Activated CD4-positive, CD25-positive, alpha-beta regulatory T cell treated with anti-CD3 and anti-CD28 coated beads, Interleukin-2, amount 50 U/mL, for 72 hours (primary cell): ENCODE measurements at regions not wholly inside any gene's neighbourhood (a gene's known extent, or its start where the extent isn't known, plus 50 kb on each side); places are given as distances from the start of the nearest gene placed in this dataset.
"Not testable (repeated sequence)": the region's sequence is repeated elsewhere in the genome, so short reads cannot be mapped to it uniquely, and the experiment has no call there.

ENCODE experiments used
- DNase-seq: peaks from one replicate; pipeline ENCODE4 v3.0.0; 2021

GRCh38 chr14:71405676-71406075 lies 498.4 kb downstream of the PCNX1 start:
- DNase-seq = no peak

DNA sequence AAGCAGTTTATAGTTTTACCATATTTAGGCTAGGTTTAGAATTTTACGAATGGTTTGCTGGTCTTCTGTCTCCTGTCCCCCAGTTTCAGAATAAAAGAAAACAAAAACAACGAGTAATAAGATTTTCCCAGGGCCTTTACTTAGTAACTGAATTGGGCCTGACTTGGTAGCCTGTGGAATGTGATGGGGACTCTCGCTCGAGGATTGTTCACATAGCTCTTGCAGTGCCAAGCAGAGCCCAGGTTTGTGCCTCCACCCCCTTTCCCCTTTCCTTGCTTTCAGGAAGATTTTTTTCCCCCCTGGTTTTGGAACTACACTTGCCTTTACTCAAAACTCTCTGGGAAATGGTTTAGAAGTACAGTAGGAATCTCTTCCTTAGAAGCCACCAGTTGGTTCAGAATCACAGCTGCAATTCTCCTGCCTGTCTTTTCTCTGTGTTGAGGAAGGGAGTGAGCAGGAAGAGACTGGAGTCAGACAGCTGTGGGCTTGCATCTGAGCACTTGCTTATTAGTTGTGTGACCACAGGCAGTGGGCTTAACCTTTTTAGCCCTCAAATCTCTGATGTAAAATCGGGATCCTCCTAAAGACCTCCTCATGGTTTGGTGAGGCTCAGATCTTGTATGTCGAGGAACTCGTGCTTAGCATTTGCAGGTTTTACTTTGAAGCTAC lies 501.2 kb downstream of the PCNX1 start:
- DNase-seq = no peak

- no peak for DNase-seq
Observed at GRCh38 chr14:71410578-71411284, 503.5 kb downstream of the PCNX1 start.

GRCh38 chr14:71411285-71411595 lies 504.0 kb downstream of the PCNX1 start:
- DNase-seq = no peak

DNA sequence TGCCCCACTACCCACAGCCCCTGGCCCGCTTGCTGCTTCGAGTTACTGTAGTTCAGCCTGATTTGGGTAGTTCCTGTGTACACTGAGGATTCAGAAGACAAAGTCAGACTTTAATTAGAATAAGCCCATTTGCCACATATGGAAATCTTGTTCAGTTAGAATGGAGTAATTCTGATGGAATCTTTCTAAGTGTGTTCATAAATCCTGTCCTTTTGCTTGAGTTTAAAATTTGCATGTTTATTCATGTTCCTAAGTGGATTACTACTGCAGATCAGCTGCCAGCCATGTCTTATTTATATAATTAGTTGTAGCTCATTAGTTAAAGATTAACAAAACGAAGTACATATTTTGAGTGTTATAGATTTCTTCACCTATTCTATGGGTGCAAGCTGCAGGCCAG lies 504.5 kb downstream of the PCNX1 start:
- DNase-seq = no peak

DNA sequence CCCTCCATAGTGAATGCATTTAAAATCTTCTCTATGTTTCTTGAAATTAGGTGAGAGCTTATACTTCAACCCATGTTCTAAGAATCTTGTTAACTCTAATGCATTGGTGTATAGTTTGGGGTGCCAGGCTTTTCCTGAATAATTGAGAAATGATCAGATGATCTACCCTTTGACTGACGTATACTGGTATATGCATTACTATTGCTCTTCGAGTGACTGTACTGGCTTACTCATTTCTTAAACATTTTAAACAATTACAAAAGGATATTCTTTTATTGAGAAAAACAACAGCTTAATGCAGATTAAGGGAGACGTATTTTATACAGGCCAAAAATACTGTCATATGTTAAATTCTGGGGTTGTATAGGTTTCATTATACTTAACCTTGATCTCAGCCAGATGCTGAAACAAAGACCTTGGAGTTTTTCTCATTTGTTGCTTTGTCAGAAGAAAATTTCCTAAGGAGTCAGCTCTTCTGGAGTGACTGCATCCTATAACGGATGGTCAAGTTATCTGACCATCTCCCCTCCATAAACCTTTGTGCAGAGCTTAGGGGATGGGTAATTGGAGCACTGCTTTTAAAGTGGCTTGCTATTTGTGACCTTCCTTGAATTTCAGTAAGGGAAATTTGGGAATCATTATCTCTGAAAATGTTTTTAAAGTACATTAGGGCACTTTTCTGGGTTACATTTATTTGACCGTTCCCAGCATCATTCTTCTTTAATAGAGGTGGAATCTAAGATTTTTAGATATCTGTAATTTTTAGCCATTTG lies 507.6 kb downstream of the PCNX1 start:
- no peak for DNase-seq

GRCh38 chr14:71415404-71415690 lies 508.1 kb downstream of the PCNX1 start:
- DNase-seq = no peak

GRCh38 chr14:71416392-71416791 lies 509.1 kb downstream of the PCNX1 start:
- DNase-seq = no peak

DNA sequence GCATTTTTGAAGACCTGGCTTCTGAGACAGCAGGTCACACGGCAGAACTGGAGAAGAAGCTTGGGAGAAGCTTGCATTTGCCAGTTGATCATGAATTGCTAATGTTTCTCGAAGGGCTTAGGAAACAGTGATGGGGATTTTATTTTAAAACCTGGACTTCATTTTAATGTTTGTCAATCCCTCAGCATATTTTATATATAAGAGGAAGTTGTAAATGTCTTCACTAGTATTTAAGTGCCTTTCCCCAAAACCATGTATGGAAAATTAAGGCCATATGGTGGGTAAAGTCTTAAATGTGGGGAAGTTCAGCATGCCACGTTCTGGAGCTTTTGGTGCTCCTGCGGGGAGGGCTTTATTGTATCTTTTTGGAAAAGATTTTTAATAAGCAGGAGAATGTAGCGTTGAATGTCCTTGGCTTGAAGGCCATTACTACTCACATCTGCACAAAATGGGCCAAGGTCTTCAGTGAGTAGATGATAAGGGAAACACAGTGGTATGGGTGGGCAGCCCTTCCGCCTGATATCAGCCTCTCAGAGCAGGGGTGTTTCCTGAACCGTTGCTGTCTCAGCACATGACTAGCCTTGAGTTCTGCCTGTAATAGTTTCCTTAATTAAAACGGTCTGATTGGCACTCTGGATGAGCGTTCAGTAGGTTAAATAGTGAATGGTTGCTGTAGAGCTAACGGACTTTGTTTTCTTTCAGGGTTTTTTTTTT lies 511.4 kb downstream of the PCNX1 start:
- DNase-seq = no peak

- no peak for DNase-seq
Observed at GRCh38 chr14:71423481-71423880, 508.7 kb upstream of the RGS6 start.

DNA sequence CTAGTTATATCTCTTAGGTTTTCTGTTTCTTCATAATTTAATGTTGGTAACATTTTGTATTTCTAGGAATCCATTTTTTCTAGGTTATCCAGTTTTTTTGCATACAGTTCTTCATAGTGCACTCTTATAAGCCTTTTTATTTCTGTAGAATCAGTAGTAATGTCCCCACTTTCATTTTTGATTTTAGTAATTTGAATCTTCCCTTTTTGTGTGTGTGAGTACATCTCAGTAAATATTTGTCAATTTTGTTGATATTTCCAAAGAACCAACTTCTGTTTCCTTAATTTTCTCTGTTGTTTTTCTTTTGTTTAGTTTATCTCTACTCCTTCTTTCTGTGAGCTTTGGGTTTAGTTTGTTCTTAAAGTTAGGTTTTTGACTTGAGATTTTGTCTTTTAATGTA lies 507.3 kb upstream of the RGS6 start:
- DNase-seq = no peak

DNA sequence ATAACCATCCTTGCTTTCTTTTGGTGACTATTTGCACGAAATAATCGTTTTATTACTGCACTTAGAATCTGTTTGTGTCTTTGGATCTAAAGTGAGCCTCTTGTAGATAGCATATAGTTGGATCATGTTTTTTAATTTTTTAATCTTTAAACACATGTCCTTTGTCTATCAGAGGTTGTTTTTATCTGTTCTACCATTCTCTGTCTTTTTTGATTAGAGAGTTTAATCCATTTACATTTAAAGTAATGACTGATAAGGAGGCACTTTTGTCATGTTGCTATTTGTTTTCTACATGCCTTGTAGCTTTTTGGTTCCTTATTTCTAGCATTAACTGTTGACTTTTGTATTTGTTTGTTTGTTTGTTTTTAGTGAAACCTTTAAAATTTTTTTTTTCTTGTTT lies 506.2 kb upstream of the RGS6 start:
- no peak for DNase-seq

- DNase-seq = no peak
Observed at GRCh38 chr14:71429902-71430301, 502.3 kb upstream of the RGS6 start.

GRCh38 chr14:71430321-71430677 lies 501.9 kb upstream of the RGS6 start:
- no peak for DNase-seq

DNA sequence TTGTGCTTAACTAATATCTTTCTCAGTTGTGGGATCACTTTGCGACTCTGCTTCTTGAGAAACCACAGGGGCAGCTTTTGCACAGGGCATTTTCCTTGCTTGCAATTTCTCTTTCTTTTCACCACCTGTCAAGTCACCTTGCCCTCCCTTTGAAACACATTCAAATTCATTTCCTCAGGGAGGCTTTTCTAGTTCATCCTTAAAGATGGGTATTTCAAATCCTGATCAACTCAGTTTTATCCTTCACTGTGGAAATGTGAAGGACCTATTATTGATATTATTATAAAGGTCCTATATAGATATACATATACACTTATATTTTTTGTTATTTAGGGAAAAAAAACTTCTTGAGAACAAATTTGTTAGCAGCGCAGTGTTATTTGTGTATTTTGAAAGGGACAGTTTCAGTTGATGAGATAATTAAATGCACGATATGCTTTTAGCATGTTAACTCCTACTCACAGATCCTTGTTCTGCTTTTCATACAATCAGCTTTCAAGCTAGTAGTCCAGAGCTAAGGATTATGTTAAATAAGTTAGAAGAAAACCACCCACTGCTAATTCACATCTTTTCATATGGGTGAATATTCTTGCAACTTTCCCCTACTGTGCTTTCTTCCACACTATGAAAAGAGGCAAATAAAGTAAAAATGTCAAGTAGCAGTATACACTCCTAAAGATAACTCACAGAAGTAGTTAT lies 501.4 kb upstream of the RGS6 start:
- DNase-seq = no peak

GRCh38 chr14:71432334-71433110 lies 499.7 kb upstream of the RGS6 start:
- DNase-seq = no peak

DNA sequence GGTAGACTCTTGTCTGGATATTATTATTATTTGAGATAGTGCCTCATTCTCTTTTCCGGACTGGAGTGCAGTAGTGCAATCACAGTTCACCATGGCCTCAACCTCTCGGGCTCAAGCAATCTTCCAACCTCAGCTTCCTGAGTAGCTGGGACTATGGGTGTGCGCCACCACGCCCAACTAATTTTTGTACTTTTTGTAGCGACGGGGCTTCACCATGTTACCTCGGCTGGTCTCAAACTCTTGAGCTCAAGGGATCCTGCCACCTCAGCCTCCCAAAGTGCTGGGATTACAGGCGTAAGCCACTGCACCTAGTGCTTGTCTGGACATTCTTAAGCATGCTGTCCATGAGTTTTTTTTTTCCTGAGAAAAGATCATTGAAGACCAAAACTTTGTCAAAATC lies 498.9 kb upstream of the RGS6 start:
- no peak for DNase-seq

DNA sequence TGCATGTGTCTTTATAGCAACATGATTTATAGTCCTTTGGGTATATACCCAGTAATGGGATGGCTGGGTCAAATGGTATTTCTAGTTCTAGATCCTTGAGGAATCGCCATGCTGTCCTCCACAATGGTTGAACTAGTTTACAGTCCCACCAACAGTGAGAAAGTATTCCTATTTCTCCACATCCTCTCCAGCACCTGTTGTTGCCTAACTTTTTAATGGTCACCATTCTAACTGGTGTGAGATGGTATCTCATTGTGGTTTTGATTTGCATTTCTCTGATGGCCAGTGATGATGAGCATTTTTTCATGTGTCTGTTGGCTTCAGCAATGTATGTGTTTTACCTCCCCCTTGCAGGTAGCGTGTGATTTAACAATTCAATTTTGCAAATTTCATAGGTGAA lies 496.6 kb upstream of the RGS6 start:
- not testable (repeated sequence) for DNase-seq

GRCh38 chr14:71437870-71438269 lies 494.4 kb upstream of the RGS6 start:
- no peak for DNase-seq

GRCh38 chr14:71438684-71439083 lies 493.5 kb upstream of the RGS6 start:
- no peak for DNase-seq

- no peak for DNase-seq
Observed at GRCh38 chr14:71441126-71441525, 491.1 kb upstream of the RGS6 start.

DNA sequence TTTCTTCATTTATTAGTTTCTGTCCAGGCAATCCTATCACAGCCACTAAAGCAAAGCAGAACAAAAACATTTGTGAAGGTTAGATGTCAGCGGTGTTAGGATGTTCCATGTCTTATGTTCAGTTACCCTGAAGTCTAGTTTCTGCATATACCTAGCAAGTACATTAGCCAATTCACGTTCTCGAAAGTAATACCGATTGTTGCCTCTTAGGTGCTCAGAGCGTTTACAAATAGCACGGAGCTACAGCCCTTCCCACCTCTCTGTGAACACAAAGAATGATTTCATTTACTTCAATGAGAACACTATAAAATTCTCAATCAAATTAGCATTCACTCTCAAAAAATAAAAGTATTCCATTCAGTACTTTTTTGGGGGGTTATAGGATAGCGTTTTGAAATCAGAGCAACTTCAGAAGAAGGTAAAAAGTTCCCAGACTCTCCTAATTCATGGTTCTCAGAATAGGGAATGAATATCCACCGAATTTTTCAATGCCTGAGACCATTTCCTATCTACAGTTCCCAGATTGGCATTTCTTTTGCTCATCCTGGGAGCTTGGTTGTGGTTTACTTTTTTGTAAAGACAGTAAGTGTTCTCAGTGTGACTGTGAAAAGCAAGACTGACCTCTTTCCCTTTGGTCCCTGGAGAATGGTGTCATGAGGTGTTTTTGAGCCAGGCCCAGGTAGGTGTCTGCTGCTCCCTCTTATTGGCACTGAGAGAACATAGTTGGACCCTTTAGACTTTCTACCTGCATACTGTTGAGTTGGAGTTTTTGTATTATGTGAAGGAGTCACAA lies 488.0 kb upstream of the RGS6 start:
- no peak for DNase-seq
